Subcutaneous abdominal adipose tissue (tissue), 5 donors: ENCODE measurements at regions not wholly inside any gene's neighbourhood (a gene's known extent, or its start where the extent isn't known, plus 50 kb on each side); places are given as distances from the start of the nearest gene placed in this dataset.
A peak's percentile ranks its signal among the peaks of the same experiment; 100 is the strongest.

ENCODE experiments used
- H3K27ac ChIP-seq: one replicate; pipeline ENCODE4 v1.7.0; 2013; ENCODE audit warnings: low read depth, mild to moderate bottlenecking, inconsistent platforms, low read length, moderate library complexity
- H3K27me3 ChIP-seq, 5 donors: one replicate each; pipeline ENCODE4 v1.7.0; 2013; ENCODE audit warnings: low read length in 5 of 5, inconsistent platforms in 1 of 5; ENCODE audit not compliant: control insufficient read depth in 5 of 5, insufficient read depth in 4 of 5
- H3K36me3 ChIP-seq, 5 donors: one replicate each; pipeline ENCODE4 v1.7.0; 2013; ENCODE audit warnings: low read length in 5 of 5; ENCODE audit not compliant: control insufficient read depth in 5 of 5, insufficient read depth in 5 of 5
- H3K4me1 ChIP-seq, 5 donors: one replicate each; pipeline ENCODE4 v1.7.0; 2013; ENCODE audit warnings: low read length in 5 of 5, mild to moderate bottlenecking in 3 of 5, moderate library complexity in 1 of 5; ENCODE audit not compliant: control insufficient read depth in 5 of 5, insufficient read depth in 5 of 5
- H3K4me3 ChIP-seq, 5 donors: one replicate each; pipeline ENCODE4 v1.7.0; 2013; ENCODE audit warnings: low read length in 5 of 5, low read depth in 1 of 5
- H3K9ac ChIP-seq, 5 donors: one replicate each; pipeline ENCODE4 v1.7.0; 2013; ENCODE audit warnings: low read length in 5 of 5, mild to moderate bottlenecking in 4 of 5, moderate library complexity in 3 of 5
- H3K9me3 ChIP-seq, 5 donors: one replicate each; pipeline ENCODE4 v1.7.0; 2013; ENCODE audit warnings: low read length in 5 of 5; ENCODE audit not compliant: control insufficient read depth in 5 of 5
- donor health status: healthy.
- donor health status: healthy.
- donor health status: healthy.
- donor health status: healthy.
- donor health status: healthy.

DNA sequence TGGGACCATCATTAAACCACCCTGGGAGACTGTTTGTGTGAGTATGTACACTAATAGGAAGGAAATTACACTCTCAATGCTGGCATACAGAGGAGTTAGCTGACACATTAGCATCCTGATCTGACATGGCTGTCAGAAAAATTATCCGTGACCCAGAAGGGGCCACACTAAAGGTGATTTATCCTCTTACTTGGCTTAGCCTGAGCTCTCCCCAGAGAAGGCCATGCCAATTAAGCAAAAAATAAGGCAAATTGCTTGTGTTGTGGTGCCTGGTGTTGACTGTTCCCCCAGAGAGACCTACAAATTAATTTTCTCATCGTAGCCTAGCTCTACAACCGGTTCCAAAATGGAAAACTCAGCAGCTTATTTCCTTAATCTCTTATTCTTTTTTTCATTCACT lies 992.3 kb downstream of the KCNMA1 start:
- Histone ChIP-seq H3K4me3 (no peak overlapping the region), H3K36me3 (no peaks in the 10 kb centered on the region), H3K27ac (no peak overlapping the region), H3K4me1 (peaks cover 0 to 6% (median 0%) of the 10 kb centered on the region in 5 donors), H3K9ac (no peak overlapping the region), H3K27me3 (no peaks in the 10 kb centered on the region), H3K9me3 (no peaks in the 10 kb centered on the region)

DNA sequence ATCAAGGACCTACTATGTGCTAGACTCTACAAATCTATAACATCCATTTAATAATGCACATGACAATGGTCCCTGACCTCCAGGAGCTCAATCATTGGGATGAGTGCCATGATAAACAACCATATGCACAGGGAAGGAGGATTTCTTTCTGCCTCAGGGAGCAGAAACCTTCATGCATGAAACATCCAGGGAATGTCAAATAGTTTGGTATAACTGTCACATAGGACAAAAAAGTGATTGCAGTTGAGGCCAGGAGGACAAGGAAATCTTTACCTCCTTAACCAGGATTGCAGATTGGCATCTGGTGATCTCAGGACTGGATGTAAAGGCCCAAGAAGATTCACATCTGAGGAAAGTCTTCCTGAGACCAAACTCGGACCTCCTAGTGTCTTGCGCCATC lies 993.1 kb downstream of the KCNMA1 start:
- Histone ChIP-seq H3K4me1 (peaks cover 0 to 6% (median 0%) of the 10 kb centered on the region in 5 donors), H3K9ac (no peak overlapping the region), H3K27ac (no peak overlapping the region), H3K4me3 (no peak overlapping the region), H3K36me3 (no peaks in the 10 kb centered on the region), H3K9me3 (no peaks in the 10 kb centered on the region), H3K27me3 (no peaks in the 10 kb centered on the region)

DNA sequence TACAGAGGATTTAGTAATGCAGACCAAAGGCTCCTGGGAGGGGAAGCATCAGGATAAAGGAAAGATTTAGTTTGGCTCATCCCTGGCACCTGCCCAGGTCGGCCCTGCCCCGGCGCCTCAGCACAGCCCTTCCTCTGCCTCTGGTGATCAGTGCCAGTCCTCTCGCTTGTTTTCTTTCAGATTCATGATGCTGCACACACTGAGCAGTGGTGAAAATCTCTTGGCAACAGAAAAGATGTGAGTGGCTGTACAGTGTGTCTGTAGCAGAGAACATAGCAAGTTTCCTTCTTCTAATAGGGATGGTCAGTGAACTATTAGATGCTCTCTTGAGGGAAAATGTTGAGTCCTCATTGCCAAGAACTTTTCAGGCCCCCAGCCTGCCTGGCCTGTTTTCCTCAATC lies 994.1 kb downstream of the KCNMA1 start:
- H3K9me3 ChIP-seq = no peaks in the 10 kb centered on the region
- H3K9ac ChIP-seq = no peak overlapping the region
- no peak overlapping the region for H3K27ac ChIP-seq
- peaks cover 0 to 6% (median 0%) of the 10 kb centered on the region in 5 donors for H3K4me1 ChIP-seq
- no peaks in the 10 kb centered on the region for H3K36me3 ChIP-seq
- no peaks in the 10 kb centered on the region for H3K27me3 ChIP-seq
- H3K4me3 ChIP-seq = no peak overlapping the region

DNA sequence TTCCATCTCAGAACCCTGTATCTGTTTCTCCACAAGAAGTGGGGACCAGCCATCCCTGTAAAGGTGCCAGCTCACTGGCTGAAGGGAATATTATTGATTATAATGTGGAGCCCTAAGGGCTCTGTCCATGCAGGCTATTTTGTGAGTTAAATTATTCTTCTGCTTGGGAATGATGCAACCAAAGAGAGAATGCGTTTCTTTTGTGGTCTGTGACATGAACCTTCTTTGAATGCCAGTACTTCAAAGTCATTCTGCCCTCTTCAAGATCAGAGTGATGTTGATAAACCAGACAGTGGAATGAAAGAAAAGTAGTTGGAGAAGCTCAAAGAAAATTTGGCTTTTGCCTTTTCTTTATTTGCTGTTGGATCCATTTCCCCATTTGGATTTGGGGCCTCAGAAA lies 995.2 kb downstream of the KCNMA1 start:
- H3K9me3 ChIP-seq = no peaks in the 10 kb centered on the region
- no peak overlapping the region for H3K27ac ChIP-seq
- H3K9ac ChIP-seq = no peak overlapping the region
- H3K36me3 ChIP-seq = no peaks in the 10 kb centered on the region
- H3K27me3 ChIP-seq = no peaks in the 10 kb centered on the region
- H3K4me3 ChIP-seq = no peak overlapping the region
- peaks cover 0 to 6% (median 0%) of the 10 kb centered on the region in 5 donors for H3K4me1 ChIP-seq

DNA sequence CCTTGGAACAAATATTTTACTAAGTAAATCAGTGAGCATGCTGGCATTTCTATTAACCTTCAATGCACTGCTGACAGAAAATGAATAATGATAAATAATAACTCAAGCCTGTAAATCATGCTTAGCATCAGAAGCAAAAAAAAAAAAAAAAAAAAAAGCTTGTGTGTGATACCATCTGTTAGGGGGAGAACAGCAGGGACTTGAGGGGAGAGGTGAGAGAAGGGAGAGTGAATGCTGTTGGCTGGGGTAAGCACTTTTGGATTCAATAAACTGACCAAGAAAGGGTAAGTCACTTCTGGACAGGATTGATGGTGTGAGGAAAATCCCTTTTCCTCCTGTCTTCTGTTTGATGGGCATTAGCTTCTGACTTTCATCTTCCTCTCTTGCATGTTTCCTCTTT lies 996.4 kb downstream of the KCNMA1 start:
- H3K36me3 ChIP-seq = no peaks in the 10 kb centered on the region
- H3K9ac ChIP-seq = no peak overlapping the region
- peaks cover 0 to 6% (median 0%) of the 10 kb centered on the region in 5 donors for H3K4me1 ChIP-seq
- no peaks in the 10 kb centered on the region for H3K9me3 ChIP-seq
- H3K27ac ChIP-seq = no peak overlapping the region
- no peak overlapping the region for H3K4me3 ChIP-seq
- no peaks in the 10 kb centered on the region for H3K27me3 ChIP-seq

DNA sequence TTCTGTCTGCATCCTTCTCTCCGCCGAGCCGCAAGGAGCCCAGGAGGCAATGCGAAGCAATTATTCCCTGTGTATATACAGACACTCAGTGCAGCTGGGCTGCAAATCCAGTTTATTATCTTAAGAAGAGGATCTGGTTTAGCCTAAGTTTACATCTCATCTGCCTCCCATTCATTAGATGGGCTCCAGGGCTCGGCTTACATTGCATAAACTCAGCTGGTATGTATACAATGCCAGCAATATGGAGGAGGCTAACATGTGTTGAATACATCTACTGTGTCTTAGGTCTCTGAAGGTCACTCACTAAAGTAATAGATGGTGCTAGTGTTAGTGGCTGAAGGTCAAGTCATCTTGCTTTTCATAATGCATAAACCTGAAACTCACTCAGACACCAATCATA lies 996.8 kb downstream of the KCNMA1 start:
- no peak overlapping the region for H3K27ac ChIP-seq
- H3K27me3 ChIP-seq = no peaks in the 10 kb centered on the region
- H3K9ac ChIP-seq = no peak overlapping the region
- no peaks in the 10 kb centered on the region for H3K36me3 ChIP-seq
- H3K4me1 ChIP-seq = peaks cover 0 to 6% (median 0%) of the 10 kb centered on the region in 5 donors
- no peak overlapping the region for H3K4me3 ChIP-seq
- no peaks in the 10 kb centered on the region for H3K9me3 ChIP-seq

DNA sequence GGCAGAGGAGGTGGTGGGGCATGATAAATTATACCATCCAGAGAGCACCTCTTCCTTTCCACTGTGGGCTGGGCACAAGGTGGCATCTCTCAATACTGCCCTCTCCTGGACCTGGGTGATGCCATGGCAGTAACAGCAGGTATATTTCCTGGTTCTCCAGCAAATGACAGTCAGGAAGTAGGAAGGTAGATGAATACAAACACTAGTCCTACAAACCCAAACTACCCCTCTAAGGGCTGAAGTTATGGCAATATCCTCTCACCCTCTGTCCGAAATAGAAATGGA lies 1004.9 kb downstream of the KCNMA1 start:
- Histone ChIP-seq H3K9ac (no peak overlapping the region), H3K4me1 (peaks cover 0 to 5% (median 5%) of the 10 kb centered on the region in 5 donors), H3K4me3 (peak overlapping the region in 1 of 5 donors; percentile 26), H3K27me3 (no peaks in the 10 kb centered on the region), H3K9me3 (peaks cover 0 to 2% (median 0%) of the 10 kb centered on the region in 5 donors), H3K27ac (no peak overlapping the region), H3K36me3 (no peaks in the 10 kb centered on the region)

DNA sequence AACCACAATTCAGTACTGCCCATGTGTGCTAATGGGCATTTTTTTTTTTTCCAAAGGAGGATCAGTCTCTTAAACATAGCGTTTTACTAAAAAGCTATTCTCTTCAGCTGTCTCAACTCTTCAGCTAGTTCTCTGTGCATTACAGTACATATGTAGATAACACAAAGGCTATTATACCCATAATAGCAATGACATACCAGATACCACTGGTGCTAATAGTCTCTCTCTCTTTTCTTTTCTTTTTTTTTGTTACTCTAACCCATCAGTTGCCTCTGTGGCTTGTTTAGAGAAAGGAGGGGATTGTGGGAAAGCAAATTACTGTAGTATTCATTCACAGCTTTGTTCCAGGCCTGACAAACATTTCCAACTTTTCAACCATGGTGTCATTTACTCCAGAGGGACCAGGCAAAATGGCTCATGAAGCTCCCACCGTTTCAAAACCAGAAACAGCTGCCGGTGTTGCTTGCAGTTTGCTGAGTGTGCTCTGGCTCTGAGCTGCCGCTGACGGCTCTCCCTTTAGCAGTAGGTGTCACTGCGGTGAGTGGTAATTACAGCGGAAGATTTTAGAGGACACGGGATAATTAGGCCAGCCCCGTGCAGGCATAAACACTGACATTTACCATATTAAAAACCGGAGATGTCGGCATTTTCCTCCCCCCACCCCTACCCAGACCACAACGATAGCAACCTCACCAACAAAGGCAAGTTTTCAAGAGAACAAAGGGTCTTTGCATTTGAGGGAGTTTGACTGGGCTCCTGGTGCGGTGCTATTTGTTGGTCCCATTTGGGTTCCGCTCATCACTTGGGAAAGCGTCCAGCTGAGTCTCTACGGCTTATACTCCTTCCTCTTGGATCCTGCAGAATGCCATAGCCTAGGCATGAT lies 1005.5 kb downstream of the KCNMA1 start:
- Histone ChIP-seq H3K9me3 (peaks cover 0 to 2% (median 0%) of the 10 kb centered on the region in 5 donors), H3K4me3 (peak overlapping the region in 1 of 5 donors; percentile 26), H3K4me1 (peaks cover 0 to 5% (median 5%) of the 10 kb centered on the region in 5 donors), H3K27ac (no peak overlapping the region), H3K9ac (no peak overlapping the region), H3K36me3 (no peaks in the 10 kb centered on the region), H3K27me3 (no peaks in the 10 kb centered on the region)

DNA sequence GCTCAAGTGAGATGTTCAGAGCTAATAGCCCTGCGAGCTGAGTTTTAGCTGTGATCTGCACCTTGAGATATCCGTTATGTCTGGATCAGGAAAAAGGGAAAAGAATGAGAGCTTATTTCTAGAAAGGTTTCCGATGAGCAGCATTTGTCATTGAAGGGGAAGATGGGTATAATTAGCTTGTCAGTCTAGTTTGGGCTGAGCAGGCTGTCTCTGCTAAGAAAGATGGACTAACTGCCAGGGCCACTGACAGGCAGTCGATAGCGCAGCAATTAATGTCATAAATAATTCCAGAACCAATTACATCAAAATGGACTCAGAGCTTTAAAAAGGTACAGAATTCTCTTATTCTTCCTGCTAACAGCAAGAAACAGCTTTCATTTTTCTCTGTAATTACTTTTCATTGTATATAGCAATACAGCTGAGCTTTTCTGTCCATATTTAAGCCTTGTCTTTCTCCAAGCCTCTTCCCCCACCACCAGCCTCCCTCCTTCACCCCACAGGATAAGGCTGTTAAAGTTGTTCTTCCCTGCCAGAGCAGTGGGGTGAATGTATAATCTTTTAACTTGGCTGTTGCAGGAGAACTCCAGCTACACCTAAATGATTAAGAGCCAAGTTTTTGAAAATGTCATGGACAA lies 1006.5 kb downstream of the KCNMA1 start:
- Histone ChIP-seq H3K9ac (no peak overlapping the region), H3K27ac (no peak overlapping the region), H3K9me3 (peaks cover 0 to 2% (median 0%) of the 10 kb centered on the region in 5 donors), H3K4me3 (no peak overlapping the region), H3K27me3 (no peaks in the 10 kb centered on the region), H3K36me3 (no peaks in the 10 kb centered on the region), H3K4me1 (peaks cover 0 to 5% (median 5%) of the 10 kb centered on the region in 5 donors)

DNA sequence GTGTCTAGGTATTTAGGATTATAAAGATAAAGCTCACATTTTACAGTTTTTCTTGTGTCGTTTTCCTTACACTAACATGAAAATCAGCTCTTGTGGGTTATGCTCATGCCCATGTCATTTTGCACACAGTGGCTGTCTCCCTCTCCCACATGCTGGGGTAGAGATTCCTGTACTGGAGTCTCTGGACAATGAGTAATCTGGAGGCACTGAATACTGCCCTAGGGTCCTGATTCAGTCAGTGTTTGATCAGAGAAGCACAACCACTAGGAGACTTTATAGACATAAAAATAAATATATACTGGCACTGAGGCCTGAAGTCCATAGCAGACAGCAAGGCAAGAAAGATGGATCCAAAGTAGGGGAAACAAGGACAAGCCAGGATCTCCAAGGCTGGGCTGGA lies 1008.8 kb downstream of the KCNMA1 start:
- Histone ChIP-seq H3K36me3 (no peaks in the 10 kb centered on the region), H3K9ac (no peak overlapping the region), H3K27me3 (no peaks in the 10 kb centered on the region), H3K9me3 (peaks cover 0 to 2% (median 0%) of the 10 kb centered on the region in 5 donors), H3K4me3 (no peak overlapping the region), H3K27ac (no peak overlapping the region), H3K4me1 (peaks cover 0 to 5% (median 5%) of the 10 kb centered on the region in 5 donors)
